ENCODE measurements at regions not wholly inside any gene's neighbourhood (a gene's known extent, or its start where the extent isn't known, plus 50 kb on each side); places are given as distances from the start of the nearest gene placed in this dataset.

GRCh38 chr7:46131916-46132795 lies 211.1 kb upstream of the IGFBP3 start:
- TF ChIP-seq CREB1 (CRISPR knock-in tag; IDR thresholded peaks at IDR 0.05; ENCODE audit: low read depth) (no peak), REST (IDR thresholded peaks at IDR 0.05; ENCODE audit: unreplicated experiment) (no peak), CTCF (conservative IDR thresholded peaks at IDR 0.05; ENCODE audit: low read depth in 2 of 2) (peak; percentile 22 to 45), EZH2phosphoT487 (IDR thresholded peaks at IDR 0.05; ENCODE audit: unreplicated experiment) (no peak), POLR2AphosphoS5 (IDR thresholded peaks at IDR 0.05; ENCODE audit: low read depth) (no peak), EZH2 (IDR thresholded peaks at IDR 0.05; ENCODE audit: low read depth, unreplicated experiment) (no peak), ETS1 (IDR thresholded peaks at IDR 0.05) (no peak), ZNF331 (CRISPR knock-in tag; IDR thresholded peaks at IDR 0.05; ENCODE audit: low read depth) (no peak), ZNF114 (CRISPR knock-in tag; IDR thresholded peaks at IDR 0.05) (no peak), NANOG (IDR thresholded peaks at IDR 0.05; ENCODE audit: borderline replicate concordance) (no peak), JUNB (IDR thresholded peaks at IDR 0.05; ENCODE audit: unreplicated experiment) (no peak)
